Activated CD8-positive, alpha-beta memory T cell treated with anti-CD3 and anti-CD28 coated beads for 1 hour (primary cell): ENCODE measurements at regions not wholly inside any gene's neighbourhood (a gene's known extent, or its start where the extent isn't known, plus 50 kb on each side); places are given as distances from the start of the nearest gene placed in this dataset.
"Not testable (repeated sequence)": the region's sequence is repeated elsewhere in the genome, so short reads cannot be mapped to it uniquely, and the experiment has no call there.

Experiments
- DNase-seq, 2 donors: peaks; one replicate each; pipeline ENCODE4 v3.0.0-alpha.2; 2020; ENCODE audit warnings: low read depth in 1 of 2; ENCODE audit errors: extremely low read depth in 1 of 2

DNA sequence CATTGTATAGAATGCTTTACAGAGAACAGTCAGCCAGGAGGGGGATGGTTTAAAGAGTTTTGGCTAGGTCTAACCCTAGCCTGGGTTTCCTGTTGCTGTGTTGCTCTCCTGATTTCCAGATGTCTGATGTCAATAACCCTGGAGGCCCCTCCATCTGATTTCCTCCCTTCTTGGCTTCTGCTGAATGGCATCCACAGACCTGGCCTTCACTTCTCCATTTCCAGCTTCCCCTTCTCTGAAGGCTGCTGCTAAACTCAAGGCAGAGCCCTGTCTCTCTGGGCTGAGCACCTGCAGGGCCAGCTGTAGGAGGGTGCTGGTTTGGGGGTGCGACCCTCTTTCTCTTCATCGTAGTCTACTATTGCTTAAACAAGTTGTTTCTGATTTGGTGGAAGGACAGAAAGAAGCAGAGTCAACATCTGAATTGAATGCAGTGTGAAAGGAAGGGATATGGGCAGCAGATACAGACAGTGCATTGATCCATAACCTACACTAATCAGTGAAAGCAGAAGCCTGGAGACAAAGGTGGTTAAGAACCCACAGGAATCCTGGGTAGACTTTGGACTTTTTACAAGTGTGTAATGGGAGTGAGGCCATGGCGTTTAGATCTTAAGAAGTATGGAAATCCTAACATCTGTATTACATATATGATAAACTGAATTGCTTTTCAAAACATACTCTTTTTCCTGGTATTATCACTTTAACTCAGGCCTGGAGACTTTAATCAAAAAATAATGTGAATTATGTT, 153.6 kb downstream of the HRH4 start:
- no peak for DNase-seq

GRCh38 chr18:24616653-24617052, 156.2 kb downstream of the HRH4 start:
- no peak for DNase-seq

DNA sequence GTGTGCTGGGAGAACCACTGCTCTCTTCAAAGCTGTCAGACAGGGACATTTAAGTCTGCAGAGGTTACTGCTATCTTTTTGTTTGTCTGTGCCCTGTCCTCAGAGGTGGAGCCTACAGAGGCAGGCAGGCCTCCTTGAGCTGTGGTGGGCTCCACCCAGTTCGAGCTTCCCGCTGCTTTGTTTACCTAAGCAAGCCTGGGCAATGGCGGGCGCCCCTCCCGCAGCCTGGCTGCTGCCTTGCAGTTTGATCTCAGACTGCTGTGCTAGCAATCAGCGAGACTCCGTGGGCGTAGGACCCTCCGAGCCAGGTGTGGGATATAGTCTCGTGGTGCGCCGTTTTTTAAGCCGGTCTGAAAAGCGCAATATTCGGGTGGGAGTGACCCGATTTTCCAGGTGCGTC, 164.0 kb downstream of the HRH4 start:
- DNase-seq = not testable (repeated sequence)

DNA sequence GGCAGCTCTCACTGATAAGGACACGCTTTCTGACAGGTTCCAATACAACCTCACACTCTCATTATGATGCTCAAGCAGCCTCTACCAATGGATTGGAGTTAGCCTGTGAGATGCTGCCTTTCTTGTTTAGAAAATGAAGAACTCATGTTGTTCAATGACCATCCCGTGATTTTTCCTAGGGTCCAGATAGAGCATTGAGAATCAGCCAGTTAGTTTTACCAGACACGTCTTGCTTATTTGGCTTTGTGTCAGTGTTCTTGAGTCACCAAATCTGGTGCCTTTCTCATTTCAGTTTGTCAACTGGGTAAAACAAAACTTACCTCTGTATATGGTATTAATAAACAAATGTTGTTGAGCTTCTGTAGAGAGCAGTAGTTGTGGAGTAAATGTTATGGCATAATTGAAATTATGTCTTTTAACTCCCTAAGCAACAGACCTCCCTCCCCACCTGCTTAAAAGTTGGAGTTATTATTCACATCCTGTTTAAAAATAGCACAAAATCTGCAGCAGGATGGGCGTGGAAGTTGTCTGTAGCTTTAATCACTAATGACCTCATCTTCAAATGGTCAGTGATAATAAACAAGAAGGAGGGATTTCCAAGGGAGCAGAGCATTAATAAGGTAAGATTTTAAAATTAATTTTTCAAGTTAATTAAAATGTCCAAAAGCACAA, 167.3 kb downstream of the HRH4 start:
- no peak for DNase-seq

- DNase-seq = no peak
These were observed 167.9 kb downstream of the HRH4 start for GRCh38 chr18:24628326-24628725.

DNA sequence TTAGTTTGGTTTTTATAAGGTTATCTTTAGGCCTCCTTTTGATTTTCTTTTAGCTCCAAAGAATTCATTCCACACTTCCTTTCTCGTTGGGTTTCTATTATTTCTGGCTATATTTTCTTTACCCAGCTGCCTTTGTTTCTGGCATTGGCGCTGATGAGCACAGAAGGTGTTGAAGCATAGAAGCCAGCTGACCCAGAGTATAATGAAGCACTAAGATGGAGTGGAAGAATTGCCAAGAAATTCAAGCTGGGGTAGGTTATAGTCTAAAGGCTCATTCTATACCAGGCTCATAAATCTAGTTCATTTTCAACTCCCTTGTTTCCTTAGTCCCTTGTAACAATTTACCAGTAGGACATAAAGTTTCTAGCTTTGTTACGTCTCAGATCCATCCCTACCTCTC, 169.5 kb downstream of the HRH4 start:
- no peak for DNase-seq

DNA sequence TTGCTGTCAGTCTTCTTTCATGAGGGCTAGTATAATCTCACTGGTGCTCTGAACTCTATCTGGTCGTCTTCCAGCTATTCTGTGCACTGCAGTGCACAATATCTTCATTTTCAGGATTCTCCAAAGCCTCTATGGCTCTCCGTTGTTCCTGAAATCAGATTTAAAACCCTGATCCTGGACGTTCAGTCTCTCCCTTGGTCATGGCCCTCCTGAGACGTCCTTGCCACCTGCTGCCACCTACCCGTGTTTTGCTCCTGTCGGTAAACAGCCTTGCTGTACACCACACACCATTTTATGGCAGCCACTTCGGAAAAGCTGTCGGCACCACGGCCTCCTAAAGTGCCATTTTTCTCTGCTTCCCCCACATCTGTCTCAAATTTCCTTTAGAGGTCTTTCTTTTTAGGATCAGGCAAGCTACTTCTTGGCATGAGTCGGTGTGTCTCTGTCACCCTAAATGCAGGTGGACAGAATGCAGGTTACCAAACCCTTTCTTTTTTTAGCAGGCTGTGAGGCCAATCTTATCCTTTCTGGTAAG, 170.0 kb downstream of the HRH4 start:
- no peak for DNase-seq

DNA sequence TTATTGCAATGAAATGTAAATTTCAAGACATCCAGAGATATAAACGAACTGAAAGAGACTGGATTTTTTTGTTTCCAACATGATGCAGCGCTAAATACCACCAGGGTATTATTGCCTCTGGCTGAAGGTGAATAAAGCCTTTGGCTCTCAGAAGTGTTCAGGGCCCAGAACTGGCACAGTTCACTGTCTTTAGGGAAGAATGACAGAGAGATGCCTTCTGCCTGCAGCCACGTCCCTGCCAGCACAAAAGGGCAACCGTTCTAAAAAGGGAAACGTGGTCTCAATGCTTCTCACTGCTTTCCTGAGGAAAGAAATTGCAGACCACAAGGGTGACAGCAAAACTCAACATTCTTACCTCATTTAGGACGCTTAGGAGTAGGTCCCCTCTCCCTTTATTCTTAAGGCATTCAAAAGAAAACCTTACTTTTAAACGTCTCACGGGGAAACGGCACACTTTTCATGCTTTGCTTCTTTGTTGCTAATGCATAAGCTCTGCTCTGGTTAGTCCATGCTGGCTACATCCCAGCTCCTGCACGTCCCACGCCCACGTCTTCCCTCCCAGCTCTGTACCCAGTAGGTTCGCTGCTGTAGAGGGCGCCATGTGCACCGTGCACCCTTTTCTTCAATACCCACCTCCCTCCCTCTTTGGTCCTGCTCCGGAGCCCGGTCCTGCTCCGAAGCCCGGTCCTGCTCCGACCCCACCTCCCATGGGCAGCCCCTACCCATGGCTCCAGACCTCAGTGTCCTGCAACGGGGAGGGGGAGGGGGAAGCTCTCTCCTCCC, 171.0 kb downstream of the HRH4 start:
- DNase-seq = no peak

GRCh38 chr18:24632158-24632988, 171.9 kb downstream of the HRH4 start:
- DNase-seq = no peak

DNA sequence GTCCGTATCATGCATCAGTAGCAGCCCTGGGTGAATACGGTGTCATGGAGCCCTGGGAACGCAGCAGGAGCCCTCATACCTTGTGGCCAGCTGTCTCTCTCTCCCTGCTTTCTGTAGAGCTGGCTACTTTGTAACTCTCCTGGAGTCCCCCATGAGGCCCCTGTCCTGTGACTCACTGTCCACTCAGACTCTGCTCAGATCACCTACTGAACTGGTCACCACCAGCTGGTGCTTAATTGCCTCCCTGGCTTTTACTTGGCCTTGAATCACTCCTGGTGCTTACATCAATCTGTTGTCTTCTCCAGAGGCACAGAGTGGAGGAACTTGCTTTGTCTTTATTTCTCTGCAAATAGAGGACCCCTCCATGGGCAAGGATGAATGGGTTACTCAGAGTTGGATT, 172.7 kb downstream of the HRH4 start:
- DNase-seq = no peak

DNA sequence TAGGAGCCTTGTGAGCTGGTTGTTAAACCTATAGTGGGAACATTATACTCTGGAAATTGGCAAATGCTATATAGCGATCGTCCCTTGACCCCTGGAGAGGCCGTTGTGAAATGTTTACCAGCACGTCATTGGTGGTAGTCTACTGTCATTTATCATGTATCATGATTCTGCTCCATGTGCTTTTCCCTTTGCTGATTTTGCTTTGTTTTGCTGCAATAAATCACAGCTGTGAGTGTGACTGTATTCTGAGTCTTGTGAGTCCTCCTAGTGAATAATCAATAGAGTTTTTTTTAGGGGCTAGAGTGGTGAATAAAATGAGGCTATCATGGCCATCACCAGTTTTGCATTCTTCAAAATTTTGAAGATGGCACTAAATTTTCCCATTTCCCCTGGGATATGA, 189.1 kb downstream of the HRH4 start:
- no peak for DNase-seq

DNA sequence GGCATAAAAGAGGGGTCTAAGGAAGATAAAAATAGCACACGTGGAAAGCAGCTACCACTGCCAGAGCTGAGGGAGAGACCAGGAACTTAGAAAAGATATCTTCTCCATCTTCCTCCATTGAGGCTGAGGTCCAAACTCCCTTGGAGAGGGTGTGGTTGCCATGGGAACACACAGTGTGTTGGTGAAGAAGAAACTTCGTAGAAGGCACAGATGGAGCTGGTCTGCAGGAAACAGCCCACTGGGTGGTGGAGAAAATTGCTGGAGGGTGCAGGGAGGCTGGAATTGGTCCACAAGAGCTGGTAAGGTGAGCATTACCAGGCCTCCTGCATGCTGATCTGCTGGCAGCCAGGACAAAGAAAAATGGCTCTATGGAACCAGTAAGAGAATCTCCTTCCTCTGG, 191.0 kb downstream of the HRH4 start:
- no peak for DNase-seq

GRCh38 chr18:24656050-24656449, 195.6 kb downstream of the HRH4 start:
- DNase-seq = no peak

GRCh38 chr18:24656551-24657443, 196.4 kb downstream of the HRH4 start:
- DNase-seq = no peak

- no peak for DNase-seq
These were observed 197.0 kb downstream of the HRH4 start for GRCh38 chr18:24657444-24657842.

DNA sequence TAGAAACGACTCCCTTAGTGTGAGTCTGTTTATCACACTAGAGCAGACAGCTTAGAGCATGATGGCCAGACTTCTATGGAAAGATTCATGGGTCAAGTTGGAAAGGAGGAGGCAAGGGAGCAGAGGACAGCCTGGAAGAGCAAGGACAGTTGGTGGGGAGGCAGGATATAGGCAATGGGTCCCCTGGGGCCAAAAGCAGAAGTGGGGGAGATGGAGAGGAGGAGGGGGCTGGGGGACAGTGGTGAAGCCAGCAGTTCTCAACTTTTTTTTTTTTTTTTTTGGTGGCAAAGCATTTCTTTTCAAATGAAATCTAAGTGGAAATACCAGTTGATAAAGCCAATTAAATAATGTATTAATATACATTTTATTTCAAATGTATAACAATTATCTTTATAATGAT, 197.9 kb downstream of the HRH4 start:
- no peak for DNase-seq

GRCh38 chr18:24659827-24660720, 199.6 kb downstream of the HRH4 start:
- no peak for DNase-seq

GRCh38 chr18:24660956-24661355, 200.5 kb downstream of the HRH4 start:
- DNase-seq = no peak

GRCh38 chr18:24662412-24662821, 202.0 kb downstream of the HRH4 start:
- DNase-seq = no peak
